ENCODE measurements at regions not wholly inside any gene's neighbourhood (a gene's known extent, or its start where the extent isn't known, plus 50 kb on each side); places are given as distances from the start of the nearest gene placed in this dataset.

DNA sequence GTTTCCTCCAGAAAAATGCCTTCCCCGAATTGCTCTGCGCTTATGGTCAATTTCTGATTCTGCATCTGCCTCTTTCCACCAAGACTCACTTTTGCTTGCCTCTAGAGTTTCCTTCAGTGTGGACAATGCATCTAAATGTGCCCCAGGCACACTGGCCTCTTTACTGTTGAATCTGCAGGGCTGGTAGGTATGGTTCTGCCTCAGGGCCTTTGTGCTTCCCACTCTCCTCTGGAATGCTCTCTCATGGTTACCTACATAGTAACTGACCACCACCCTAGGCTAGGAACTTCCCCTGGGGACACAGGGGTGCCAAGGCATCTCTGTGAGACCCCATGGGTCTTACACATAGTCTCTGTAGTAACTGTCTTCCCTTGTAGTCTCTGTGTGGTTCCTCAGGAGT lies 1258.6 kb downstream of the CDH12 start (continued):
- TF ChIP-seq IRX3 (CRISPR knock-in tag; IDR thresholded peaks at IDR 0.05; ENCODE audit: borderline replicate concordance, low read depth), result no peak
- TF ChIP-seq RFX5 (IDR thresholded peaks at IDR 0.05; ENCODE audit: low read depth, low read length), result no peak
- no peak for TF ChIP-seq RXRA (CRISPR knock-in tag; IDR thresholded peaks at IDR 0.05)

GRCh38 chr5:21593261-21593660 lies 1259.9 kb downstream of the CDH12 start:
- ChIA-PET POLR2A (no interaction called here), CTCF (ENCODE audit: low intra/inter-chr PET ratio, low total read pairs) (no interaction called here)
- H3K9ac ChIP-seq (ENCODE audit: insufficient read depth, low read depth, low read length), result no peak overlapping the region
- no peak overlapping the region for H2AFZ ChIP-seq (ENCODE audit: low read length)
- no peak for DNase-seq (ENCODE audit: low spot score)
- intact Hi-C loops (cut with micrococcal nuclease; ENCODE audit: unreplicated experiment), result no loop called here
- H3K9me3 ChIP-seq (ENCODE audit: low read length), result no peaks in the 10 kb centered on the region
- no peak overlapping the region for H3K4me2 ChIP-seq (ENCODE audit: low read depth, low read length)
- H3K27ac ChIP-seq (ENCODE audit: extremely low read length, insufficient read depth, low read length), result no peak overlapping the region
- no peaks in the 10 kb centered on the region for H3K4me1 ChIP-seq (ENCODE audit: insufficient read depth, low read length)
- no TSS peak for BruUV-seq (replicated peaks)
- H3K79me2 ChIP-seq (ENCODE audit: insufficient read depth, low read length), result no peaks in the 10 kb centered on the region
- in situ Hi-C loops (cut with HindIII; ENCODE audit: extremely low pct_ligation_motif_present, low pct_unique_long_range_greater_than_20kb), result no loop called here
- H4K20me1 ChIP-seq (ENCODE audit: insufficient read depth, low read length), result no peaks in the 10 kb centered on the region
- TF ChIP-seq GPN1 (CRISPR knock-in tag; IDR thresholded peaks at IDR 0.05; ENCODE audit: borderline replicate concordance) (no peak), ZFP36 (IDR thresholded peaks at IDR 0.05; ENCODE audit: borderline replicate concordance, low read depth, low read length, partially characterized antibody) (no peak), ZNF572 (CRISPR knock-in tag; IDR thresholded peaks at IDR 0.05) (no peak), REL (CRISPR knock-in tag; conservative IDR thresholded peaks at IDR 0.05) (no peak), BHLHE40 (IDR thresholded peaks at IDR 0.05; ENCODE audit: low read length) (no peak), MAFK (conservative IDR thresholded peaks at IDR 0.05 in 1 of 2, IDR thresholded peaks at IDR 0.05 in 1 of 2; ENCODE audit: low read length in 2 of 2) (no peak), PAWR (CRISPR knock-in tag; IDR thresholded peaks at IDR 0.05; ENCODE audit: borderline replicate concordance) (no peak), POLR2AphosphoS5 (IDR thresholded peaks at IDR 0.05; ENCODE audit: low read depth, low read length) (no peak), NFKBIZ (CRISPR knock-in tag; IDR thresholded peaks at IDR 0.05) (no peak), ZNF256 (CRISPR knock-in tag; conservative IDR thresholded peaks at IDR 0.05) (no peak), POLR2G (IDR thresholded peaks at IDR 0.05; ENCODE audit: low read depth, low read length) (no peak), DPF2 (CRISPR knock-in tag; IDR thresholded peaks at IDR 0.05; ENCODE audit: borderline replicate concordance, low read depth) (no peak), TBL1XR1 (IDR thresholded peaks at IDR 0.05; ENCODE audit: borderline replicate concordance, low read length, partially characterized antibody) (no peak), KMT2B (CRISPR knock-in tag; IDR thresholded peaks at IDR 0.05) (no peak), ZNF136 (CRISPR knock-in tag; IDR thresholded peaks at IDR 0.05; ENCODE audit: low read depth) (no peak), ZNF616 (CRISPR knock-in tag; IDR thresholded peaks at IDR 0.05; ENCODE audit: low read depth) (no peak), SP140L (CRISPR knock-in tag; IDR thresholded peaks at IDR 0.05; ENCODE audit: borderline replicate concordance) (no peak)
- TF ChIP-seq, protein P1, sequence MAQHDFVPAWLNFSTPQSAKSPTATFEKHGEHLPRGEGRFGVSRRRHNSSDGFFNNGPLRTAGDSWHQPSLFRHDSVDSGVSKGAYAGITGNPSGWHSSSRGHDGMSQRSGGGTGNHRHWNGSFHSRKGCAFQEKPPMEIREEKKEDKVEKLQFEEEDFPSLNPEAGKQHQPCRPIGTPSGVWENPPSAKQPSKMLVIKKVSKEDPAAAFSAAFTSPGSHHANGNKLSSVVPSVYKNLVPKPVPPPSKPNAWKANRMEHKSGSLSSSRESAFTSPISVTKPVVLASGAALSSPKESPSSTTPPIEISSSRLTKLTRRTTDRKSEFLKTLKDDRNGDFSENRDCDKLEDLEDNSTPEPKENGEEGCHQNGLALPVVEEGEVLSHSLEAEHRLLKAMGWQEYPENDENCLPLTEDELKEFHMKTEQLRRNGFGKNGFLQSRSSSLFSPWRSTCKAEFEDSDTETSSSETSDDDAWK (CRISPR knock-in tag; IDR thresholded peaks at IDR 0.05), result no peak
- TF ChIP-seq, protein P2, sequence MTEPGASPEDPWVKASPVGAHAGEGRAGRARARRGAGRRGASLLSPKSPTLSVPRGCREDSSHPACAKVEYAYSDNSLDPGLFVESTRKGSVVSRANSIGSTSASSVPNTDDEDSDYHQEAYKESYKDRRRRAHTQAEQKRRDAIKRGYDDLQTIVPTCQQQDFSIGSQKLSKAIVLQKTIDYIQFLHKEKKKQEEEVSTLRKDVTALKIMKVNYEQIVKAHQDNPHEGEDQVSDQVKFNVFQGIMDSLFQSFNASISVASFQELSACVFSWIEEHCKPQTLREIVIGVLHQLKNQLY (CRISPR knock-in tag; IDR thresholded peaks at IDR 0.05), result no peak
- no peak for ATAC-seq
- no peak overlapping the region for H3K4me3 ChIP-seq (replicated peaks in 1 of 3; ENCODE audit: insufficient read depth in 1 of 3, low read depth in 2 of 3, low read length in 3 of 3)
- no peaks in the 10 kb centered on the region for H3K27me3 ChIP-seq (ENCODE audit: control insufficient read depth in 1 of 2, insufficient read depth in 2 of 2, low read length in 2 of 2)
- no peaks in the 10 kb centered on the region for H3K36me3 ChIP-seq (replicated peaks in 1 of 2; ENCODE audit: control insufficient read depth in 1 of 2, insufficient read depth in 2 of 2, low read length in 2 of 2)
- FAIRE-seq, result no peak
